VCaP (cell line): ENCODE measurements at regions not wholly inside any gene's neighbourhood (a gene's known extent, or its start where the extent isn't known, plus 50 kb on each side); places are given as distances from the start of the nearest gene placed in this dataset.
"Not testable (repeated sequence)": the region's sequence is repeated elsewhere in the genome, so short reads cannot be mapped to it uniquely, and the experiment has no call there.

Experiments
- H3K27ac ChIP-seq: fragments of 450-650 bp; 2 replicates; pipeline ENCODE4 v1.5.1; 2017
- CTCF ChIP-seq: fragments of 450-650 bp; conservative IDR thresholded peaks from 2 replicates; pipeline ENCODE4 v1.5.1; 2017; ENCODE audit warnings: mild to moderate bottlenecking, moderate library complexity

GRCh38 chr12:33125755-33126154, 229.2 kb upstream of the PKP2 start:
- TF ChIP-seq CTCF, result no peak
- no peak overlapping the region for H3K27ac ChIP-seq

GRCh38 chr12:33116284-33116683, 219.7 kb upstream of the PKP2 start:
- H3K27ac ChIP-seq, result no peak overlapping the region
- no peak for TF ChIP-seq CTCF

- no peak for TF ChIP-seq CTCF
- no peak overlapping the region for H3K27ac ChIP-seq
Measured at GRCh38 chr12:33115716-33116115, 219.1 kb upstream of the PKP2 start.

GRCh38 chr12:33111850-33112249, 215.3 kb upstream of the PKP2 start:
- no peak overlapping the region for H3K27ac ChIP-seq
- no peak for TF ChIP-seq CTCF

GRCh38 chr12:33107827-33108226, 211.2 kb upstream of the PKP2 start:
- H3K27ac ChIP-seq, result not testable (repeated sequence)

GRCh38 chr12:33093534-33093933, 197.0 kb upstream of the PKP2 start:
- no peak overlapping the region for H3K27ac ChIP-seq
- no peak for TF ChIP-seq CTCF

- not testable (repeated sequence) for H3K27ac ChIP-seq
Measured at GRCh38 chr12:33087876-33088275, 191.3 kb upstream of the PKP2 start.

- H3K27ac ChIP-seq, result not testable (repeated sequence)
Measured at GRCh38 chr12:33076401-33076800, 179.8 kb upstream of the PKP2 start.

GRCh38 chr12:33075130-33075766, 178.7 kb upstream of the PKP2 start:
- not testable (repeated sequence) for H3K27ac ChIP-seq

- TF ChIP-seq CTCF, result no peak
- no peak overlapping the region for H3K27ac ChIP-seq
Measured at GRCh38 chr12:33061844-33062243, 165.3 kb upstream of the PKP2 start.
